ENCODE measurements at regions not wholly inside any gene's neighbourhood (a gene's known extent, or its start where the extent isn't known, plus 50 kb on each side); places are given as distances from the start of the nearest gene placed in this dataset.

GRCh38 chr4:31054295-31054694, 334.1 kb downstream of the PCDH7 start:
- WGBS (ENCODE audit: extremely low coverage, insufficient read length, low lambda C conversion rate): no CpG with 5 or more reads among the region's 2 CpGs
- no peaks in the 10 kb centered on the region for H3K4me1 ChIP-seq (ENCODE audit: insufficient read depth, low read length)
- H3T11ph ChIP-seq (ENCODE audit: low read length): no peak overlapping the region
- no peaks in the 10 kb centered on the region for H3K79me1 ChIP-seq (ENCODE audit: insufficient read depth, low read depth, low read length, poor library complexity, severe bottlenecking)
- no peak for DNase-seq
- H3K9me3 ChIP-seq (ENCODE audit: control insufficient read depth, low read depth, low read length): no peaks in the 10 kb centered on the region
- no peak overlapping the region for H3K27ac ChIP-seq (ENCODE audit: insufficient read length, low read depth, low read length)
- Mint-ChIP-seq H3K36me3 (ENCODE audit: insufficient read depth in 1 of 3, low read depth in 3 of 3) (no peaks in the 10 kb centered on the region), H3K27ac (no peak overlapping the region), H3K27me3 (ENCODE audit: low read depth) (no peaks in the 10 kb centered on the region), H3K4me1 (peaks cover 2% of the 10 kb centered on the region in 2 experiments; a peak in 1 of 4 replicates), H3K4me3 (no peak overlapping the region), H3K9me3 (no peaks in the 10 kb centered on the region)
- no peak overlapping the region for H2AFZ ChIP-seq (ENCODE audit: low read length)
- no peaks in the 10 kb centered on the region for H3K23me2 ChIP-seq (ENCODE audit: insufficient read length, low read depth, low read length, poor library complexity, severe bottlenecking)
- no peak overlapping the region for H2AK5ac ChIP-seq (ENCODE audit: insufficient read length, low read length)
- H4K8ac ChIP-seq (replicated peaks; ENCODE audit: insufficient read length, low read depth, low read length): no peak overlapping the region
- no peaks in the 10 kb centered on the region for H3K79me2 ChIP-seq (ENCODE audit: insufficient read depth, low read length)
- H2BK5ac ChIP-seq (ENCODE audit: insufficient read length, low read length): no peak overlapping the region
- H2BK12ac ChIP-seq (ENCODE audit: insufficient read length, low read depth, low read length): no peak overlapping the region
- no peak overlapping the region for H2BK20ac ChIP-seq (ENCODE audit: low read depth, low read length, poor library complexity, severe bottlenecking)
- H3K23ac ChIP-seq (ENCODE audit: insufficient read length, low read depth, low read length): no peak overlapping the region
- H3K14ac ChIP-seq (ENCODE audit: insufficient read depth, low read length): no peak overlapping the region
- no peak for TF ChIP-seq CTCF (conservative IDR thresholded peaks at IDR 0.05)
- H3K18ac ChIP-seq (ENCODE audit: insufficient read length, low read depth, low read length): no peak overlapping the region
- H3K9ac ChIP-seq (ENCODE audit: extremely low read depth, insufficient read length, low read length): no peak overlapping the region
- no peak overlapping the region for H2BK120ac ChIP-seq (ENCODE audit: low read depth, low read length, poor library complexity, severe bottlenecking)
- no peaks in the 10 kb centered on the region for H4K20me1 ChIP-seq (ENCODE audit: control insufficient read depth, insufficient read depth, insufficient read length)
- no peak overlapping the region for H3K56ac ChIP-seq (ENCODE audit: insufficient read length, low read depth, low read length)
- no peaks in the 10 kb centered on the region for H3K27me3 ChIP-seq (ENCODE audit: insufficient read depth, low read length)
- H3K4me2 ChIP-seq (ENCODE audit: insufficient read depth, insufficient read length, low read length): no peak overlapping the region
- H3K4ac ChIP-seq (ENCODE audit: low read depth, low read length): no peak overlapping the region
- no peak overlapping the region for H4K91ac ChIP-seq (ENCODE audit: insufficient read length, low read depth, low read length)
- no peak overlapping the region for H4K5ac ChIP-seq (ENCODE audit: insufficient read length, low read depth, low read length)
- no peak overlapping the region for H2BK15ac ChIP-seq (ENCODE audit: low read depth, low read length)

Measured in H9 (cell line).